H1 (cell line): ENCODE measurements at regions not wholly inside any gene's neighbourhood (a gene's known extent, or its start where the extent isn't known, plus 50 kb on each side); places are given as distances from the start of the nearest gene placed in this dataset.

Source experiments
- JUND ChIP-seq: IDR thresholded peaks from 2 replicates; pipeline ENCODE4 v1.6.1; 2011; ENCODE audit warnings: mild to moderate bottlenecking, improper control_type of control experiment, low read length
- MAX ChIP-seq: IDR thresholded peaks from 2 replicates; pipeline ENCODE4 v1.6.1; 2012; ENCODE audit warnings: inconsistent platforms
- NRF1 ChIP-seq: IDR thresholded peaks from 2 replicates; pipeline ENCODE4 v1.6.1; 2011; ENCODE audit warnings: mild to moderate bottlenecking, low read depth, low read length, improper control_type of control experiment
- POLR2A ChIP-seq, 2 experiments: IDR thresholded peaks; 1 replicate in 1 of 2; 2 replicates in 1 of 2; pipeline ENCODE4 v1.6.1; 2011; ENCODE audit warnings: low read depth in 2 of 2, low read length in 2 of 2, mild to moderate bottlenecking in 2 of 2; ENCODE audit errors: control extremely low read depth in 1 of 2
- SAP30 ChIP-seq: fragments of 300-600 bp; sonication (generic); IDR thresholded peaks from 2 replicates; pipeline ENCODE4 v1.7.1; 2012; ENCODE audit warnings: low read length, moderate library complexity, mild to moderate bottlenecking, inconsistent platforms; ENCODE audit not compliant: insufficient read depth, insufficient replicate concordance
- SIRT6 ChIP-seq: IDR thresholded peaks from one replicate; pipeline ENCODE4 v1.7.1; 2012; ENCODE audit warnings: low read length, inconsistent platforms
- SUZ12 ChIP-seq: fragments of 200-600 bp; sonication (generic); IDR thresholded peaks from 2 replicates; pipeline ENCODE4 v1.6.1; 2012; ENCODE audit warnings: mild to moderate bottlenecking, inconsistent platforms, low read length, moderate library complexity, mixed read lengths
- TAF7 ChIP-seq: optimal IDR thresholded peaks from 2 replicates; pipeline ENCODE3; 2011; ENCODE audit warnings: low read depth, mild to moderate bottlenecking, inconsistent platforms, low read length, moderate library complexity, borderline replicate concordance

- TF ChIP-seq SAP30, result no peak
- no peak for TF ChIP-seq SIRT6
- no peak for TF ChIP-seq MAX
- no peak for TF ChIP-seq JUND
- TF ChIP-seq POLR2A (IDR thresholded peaks at IDR 0.05; ENCODE audit: control extremely low read depth in 1 of 2, low read depth in 2 of 2, low read length in 2 of 2), result no peak
- no peak for TF ChIP-seq NRF1
- no peak for TF ChIP-seq TAF7
- TF ChIP-seq SUZ12, result no peak
Observed at GRCh38 chr13:40114305-40114896, 458.9 kb downstream of the COG6 start (continued).
